ENCODE measurements at regions not wholly inside any gene's neighbourhood (a gene's known extent, or its start where the extent isn't known, plus 50 kb on each side); places are given as distances from the start of the nearest gene placed in this dataset.

- intact Hi-C loops (cut with micrococcal nuclease) (loop anchor here (2.0 kb wide), 1 partner anchor 20 kb away; no protein-coding TSS in a partner anchor), dilution Hi-C loops (cut with MboI; ENCODE audit: extremely low pct_ligation_motif_present, low sequenced_read_pairs) (no loop called here)
- FAIRE-seq (no peak), DNase-seq (ENCODE audit: low read depth, low spot score) (no peak)
- Histone ChIP-seq H3K27me3 (ENCODE audit: control insufficient read depth in 2 of 2, insufficient read depth in 2 of 2, low read length in 2 of 2) (no peaks in the 10 kb centered on the region), H3K4me2 (ENCODE audit: insufficient read depth, low read length) (no peak overlapping the region), H2AFZ (ENCODE audit: low read depth, low read length) (no peak overlapping the region), H4K20me1 (replicated peaks; ENCODE audit: control insufficient read depth, extremely low read depth, insufficient read depth, low read length) (no peaks in the 10 kb centered on the region), H3K27ac (ENCODE audit: insufficient read depth, low read depth, low read length) (no peak overlapping the region), H3K36me3 (ENCODE audit: control insufficient read depth in 2 of 2, extremely low read depth in 1 of 2, insufficient read depth in 2 of 2, low read length in 2 of 2) (no peaks in the 10 kb centered on the region), H3K9me3 (replicated peaks; ENCODE audit: control insufficient read depth, insufficient read depth, low read length) (no peaks in the 10 kb centered on the region), H3K9ac (replicated peaks; ENCODE audit: extremely low read depth, insufficient read depth, low read length) (no peak overlapping the region), H3K4me3 (replicated peaks in 1 of 3; ENCODE audit: insufficient read depth in 1 of 3, low read depth in 1 of 3, low read length in 3 of 3) (no peak overlapping the region), H3K79me2 (ENCODE audit: control insufficient read depth, insufficient read depth, low read length) (no peaks in the 10 kb centered on the region), H3K9me1 (replicated peaks; ENCODE audit: control insufficient read depth, extremely low read depth, insufficient read depth, low read length) (no peaks in the 10 kb centered on the region), H3K4me1 (ENCODE audit: control insufficient read depth, extremely low read depth, insufficient read depth, low read length) (no peaks in the 10 kb centered on the region)
- ChIA-PET POLR2A (no interaction called here), CTCF (no interaction called here)
- BruUV-seq (replicated peaks): no TSS peak
- TF ChIP-seq EZH2 (IDR thresholded peaks at IDR 0.05; ENCODE audit: borderline replicate concordance, low read depth, low read length, severe bottlenecking) (no peak), FOS (IDR thresholded peaks at IDR 0.05; ENCODE audit: borderline replicate concordance, insufficient read depth, low read length) (no peak), MAX (IDR thresholded peaks at IDR 0.05; ENCODE audit: insufficient read depth, insufficient read length) (no peak), POLR2AphosphoS5 (IDR thresholded peaks at IDR 0.05; ENCODE audit: insufficient read depth, low read depth, low read length) (no peak), POLR2A (IDR thresholded peaks at IDR 0.05; ENCODE audit: low read depth, low read length) (no peak), MYC (IDR thresholded peaks at IDR 0.05; ENCODE audit: low read depth, low read length) (no peak), GATA2 (IDR thresholded peaks at IDR 0.05; ENCODE audit: insufficient read depth, insufficient read length, low read depth, low read length) (no peak), JUN (IDR thresholded peaks at IDR 0.05; ENCODE audit: borderline replicate concordance, insufficient read depth, insufficient read length, low read depth) (no peak)
- TF ChIP-seq, protein P1, sequence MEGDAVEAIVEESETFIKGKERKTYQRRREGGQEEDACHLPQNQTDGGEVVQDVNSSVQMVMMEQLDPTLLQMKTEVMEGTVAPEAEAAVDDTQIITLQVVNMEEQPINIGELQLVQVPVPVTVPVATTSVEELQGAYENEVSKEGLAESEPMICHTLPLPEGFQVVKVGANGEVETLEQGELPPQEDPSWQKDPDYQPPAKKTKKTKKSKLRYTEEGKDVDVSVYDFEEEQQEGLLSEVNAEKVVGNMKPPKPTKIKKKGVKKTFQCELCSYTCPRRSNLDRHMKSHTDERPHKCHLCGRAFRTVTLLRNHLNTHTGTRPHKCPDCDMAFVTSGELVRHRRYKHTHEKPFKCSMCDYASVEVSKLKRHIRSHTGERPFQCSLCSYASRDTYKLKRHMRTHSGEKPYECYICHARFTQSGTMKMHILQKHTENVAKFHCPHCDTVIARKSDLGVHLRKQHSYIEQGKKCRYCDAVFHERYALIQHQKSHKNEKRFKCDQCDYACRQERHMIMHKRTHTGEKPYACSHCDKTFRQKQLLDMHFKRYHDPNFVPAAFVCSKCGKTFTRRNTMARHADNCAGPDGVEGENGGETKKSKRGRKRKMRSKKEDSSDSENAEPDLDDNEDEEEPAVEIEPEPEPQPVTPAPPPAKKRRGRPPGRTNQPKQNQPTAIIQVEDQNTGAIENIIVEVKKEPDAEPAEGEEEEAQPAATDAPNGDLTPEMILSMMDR (IDR thresholded peaks at IDR 0.05; ENCODE audit: extremely low read depth in 1 of 2, insufficient read depth in 1 of 2, low read depth in 1 of 2, low read length in 2 of 2): no peak
Measured at GRCh38 chr12:77374673-77375072, 309.3 kb upstream of the E2F7 start.

Measured in endothelial cell of umbilical vein (primary cell).